SK-N-SH (cell line): ENCODE measurements at regions not wholly inside any gene's neighbourhood (a gene's known extent, or its start where the extent isn't known, plus 50 kb on each side); places are given as distances from the start of the nearest gene placed in this dataset.

Experiments
- CTCF ChIA-PET: fragments of 300-600, 350-600 bp; formaldehyde crosslinking; extraction: SDS; loops from one replicate; lab custom pipeline; 2021; lab: Yijun Ruan, JAX
- POLR2A ChIA-PET: fragments of 350-600 bp; sonication (Branson Sonifier 250); formaldehyde crosslinking; extraction: SDS; loops from one replicate; lab custom pipeline; 2020; ENCODE audit warnings: antibody characterized with exemption, inconsistent platforms; lab: Yijun Ruan, JAX
- DNase-seq: peaks from one replicate; pipeline ENCODE4 v3.0.0; 2012
- H2AFZ ChIP-seq: fragments of 200-600 bp; sonication (generic); 2 replicates; pipeline ENCODE4 v1.8.1; 2016; ENCODE audit warnings: antibody characterized with exemption, mild to moderate bottlenecking, low read depth
- H3F3A ChIP-seq: fragments of 200-600 bp; sonication (generic); replicated peaks from 2 replicates; pipeline ENCODE3; 2016; ENCODE audit warnings: antibody characterized with exemption, mild to moderate bottlenecking; ENCODE audit not compliant: insufficient read depth
- H3K27ac ChIP-seq, 2 experiments: fragments of 200-500 bp in 1 of 2; fragments of 200-600 bp in 1 of 2; sonication (Bioruptor generic) in 1 of 2; sonication (generic), shearing (Covaris generic) in 1 of 2; 2 replicates each; pipeline versions ENCODE4 v1.5.1 to v1.6.1; 2014 to 2016; ENCODE audit warnings: low read depth in 2 of 2, inconsistent platforms in 1 of 2, low read length in 1 of 2, mild to moderate bottlenecking in 1 of 2, mixed read lengths in 1 of 2
- H3K27me3 ChIP-seq: fragments of 200-600 bp; sonication (generic), shearing (Covaris generic); 2 replicates; pipeline ENCODE4 v1.6.1; 2016; ENCODE audit warnings: mixed run types; ENCODE audit not compliant: insufficient read depth
- H3K36me3 ChIP-seq, 2 experiments: fragments of 200-500 bp in 1 of 2; fragments of 200-600 bp in 1 of 2; sonication (Bioruptor generic) in 1 of 2; sonication (generic) in 1 of 2; replicated peaks in 1 of 2; 2 replicates each; pipeline versions ENCODE3 to v1.5.1; 2014 to 2016; ENCODE audit warnings: low read length in 1 of 2, mild to moderate bottlenecking in 1 of 2; ENCODE audit not compliant: insufficient read depth in 2 of 2, control insufficient read depth in 1 of 2
- H3K4me1 ChIP-seq, 2 experiments: fragments of 200-500 bp in 1 of 2; fragments of 200-600 bp in 1 of 2; sonication (Bioruptor generic) in 1 of 2; sonication (generic), shearing (Covaris generic) in 1 of 2; 2 replicates each; pipeline versions ENCODE4 v1.5.1 to v1.6.1; 2014 to 2016; ENCODE audit warnings: low read depth in 1 of 2, low read length in 1 of 2, mixed run types in 1 of 2; ENCODE audit not compliant: insufficient read depth in 2 of 2, control insufficient read depth in 1 of 2
- H3K4me2 ChIP-seq: fragments of 200-600 bp; sonication (generic), shearing (Covaris generic); 2 replicates; pipeline ENCODE4 v1.6.1; 2017; ENCODE audit warnings: mixed run types
- H3K4me3 ChIP-seq, 2 experiments: fragments of 200-500 bp in 1 of 2; fragments of 200-600 bp in 1 of 2; sonication (Bioruptor generic) in 1 of 2; sonication (generic), shearing (Covaris generic) in 1 of 2; 2 replicates each; pipeline versions ENCODE4 v1.5.1 to v1.8.1; 2014 to 2016; ENCODE audit warnings: low read depth in 2 of 2, inconsistent platforms in 1 of 2, low read length in 1 of 2, mild to moderate bottlenecking in 1 of 2, mixed read lengths in 1 of 2, moderate library complexity in 1 of 2
- H3K79me2 ChIP-seq: fragments of 200-600 bp; sonication (generic); 2 replicates; pipeline ENCODE4 v1.8.1; 2017; ENCODE audit warnings: mild to moderate bottlenecking; ENCODE audit not compliant: insufficient read depth
- H3K9ac ChIP-seq: fragments of 200-600 bp; sonication (generic); 2 replicates; pipeline ENCODE4 v1.6.1; 2017; ENCODE audit warnings: mixed run types
- H3K9me2 ChIP-seq: fragments of 200-600 bp; sonication (generic); 2 replicates; pipeline ENCODE4 v1.6.1; 2017; ENCODE audit warnings: mixed run types
- H3K9me3 ChIP-seq: fragments of 200-600 bp; sonication (generic); 2 replicates; pipeline ENCODE4 v1.6.1; 2017; ENCODE audit warnings: mixed run types, mild to moderate bottlenecking, moderate library complexity
- H4K20me1 ChIP-seq: fragments of 200-600 bp; sonication (generic); 2 replicates; pipeline ENCODE4 v1.6.1; 2017; ENCODE audit warnings: mild to moderate bottlenecking, mixed run types; ENCODE audit not compliant: insufficient read depth
- CHD2 ChIP-seq: fragments of 150-350 bp; IDR thresholded peaks from 2 replicates; pipeline ENCODE4 v1.6.1; 2018; ENCODE audit warnings: low read length; ENCODE audit not compliant: partially characterized antibody
- ELF1 ChIP-seq: IDR thresholded peaks from 2 replicates; pipeline ENCODE4 v1.4.0; 2012
- EP300 ChIP-seq, 2 experiments: IDR thresholded peaks; 2 replicates each; pipeline versions ENCODE4 v1.4.0 to v1.6.1; 2012; ENCODE audit warnings: borderline replicate concordance in 1 of 2, low read depth in 1 of 2, low read length in 1 of 2
- FOSL2 ChIP-seq: IDR thresholded peaks from 2 replicates; pipeline ENCODE4 v1.4.0; 2012; ENCODE audit warnings: low read depth, mild to moderate bottlenecking, moderate library complexity, borderline replicate concordance
- GABPA ChIP-seq: IDR thresholded peaks from 2 replicates; pipeline ENCODE4 v1.4.0; 2012; ENCODE audit warnings: low read depth, mild to moderate bottlenecking
- GATA2 ChIP-seq: sonication (generic); formaldehyde crosslinking; IDR thresholded peaks from 2 replicates; pipeline ENCODE4 v1.5.0; 2020; ENCODE audit warnings: mild to moderate bottlenecking, missing genetic modification reagents
- MXI1 ChIP-seq: IDR thresholded peaks from 2 replicates; pipeline ENCODE4 v1.6.1; 2012; ENCODE audit warnings: mild to moderate bottlenecking, low read depth, low read length, improper control_type of control experiment
- NRF1 ChIP-seq: IDR thresholded peaks from 2 replicates; pipeline ENCODE4 v1.6.1; 2012; ENCODE audit warnings: low read depth, mild to moderate bottlenecking, low read length
- POLR2AphosphoS5 ChIP-seq: IDR thresholded peaks from 2 replicates; pipeline ENCODE4 v1.6.1; 2012; ENCODE audit warnings: low read depth, low read length
- SIN3A ChIP-seq: IDR thresholded peaks from 2 replicates; pipeline ENCODE4 v1.6.1; 2012; ENCODE audit warnings: low read depth, mild to moderate bottlenecking, low read length, moderate library complexity, borderline replicate concordance
- TCF12 ChIP-seq: IDR thresholded peaks from 2 replicates; pipeline ENCODE4 v1.4.0; 2012
- WGBS: methylation state at CpG from one replicate; pipeline ENCODE4 v1.1.6; 2017; ENCODE audit warnings: low lambda C conversion rate; 5-methylcytosine and 5-hydroxymethylcytosine counted together
- TF ChIP-seq, protein P1 (sequence below): IDR thresholded peaks from 2 replicates; pipeline ENCODE4 v1.4.0; 2012; ENCODE audit warnings: low read depth, borderline replicate concordance
- TF ChIP-seq, protein P2 (sequence below): IDR thresholded peaks from 2 replicates; pipeline ENCODE4 v1.4.0; 2012; ENCODE audit warnings: low read depth, borderline replicate concordance
- TF ChIP-seq, protein P3 (sequence below): fragments of 200-600 bp; sonication (generic); IDR thresholded peaks from 2 replicates; pipeline ENCODE4 v1.6.1; 2017; ENCODE audit warnings: antibody characterized with exemption, mild to moderate bottlenecking, moderate library complexity

DNA sequence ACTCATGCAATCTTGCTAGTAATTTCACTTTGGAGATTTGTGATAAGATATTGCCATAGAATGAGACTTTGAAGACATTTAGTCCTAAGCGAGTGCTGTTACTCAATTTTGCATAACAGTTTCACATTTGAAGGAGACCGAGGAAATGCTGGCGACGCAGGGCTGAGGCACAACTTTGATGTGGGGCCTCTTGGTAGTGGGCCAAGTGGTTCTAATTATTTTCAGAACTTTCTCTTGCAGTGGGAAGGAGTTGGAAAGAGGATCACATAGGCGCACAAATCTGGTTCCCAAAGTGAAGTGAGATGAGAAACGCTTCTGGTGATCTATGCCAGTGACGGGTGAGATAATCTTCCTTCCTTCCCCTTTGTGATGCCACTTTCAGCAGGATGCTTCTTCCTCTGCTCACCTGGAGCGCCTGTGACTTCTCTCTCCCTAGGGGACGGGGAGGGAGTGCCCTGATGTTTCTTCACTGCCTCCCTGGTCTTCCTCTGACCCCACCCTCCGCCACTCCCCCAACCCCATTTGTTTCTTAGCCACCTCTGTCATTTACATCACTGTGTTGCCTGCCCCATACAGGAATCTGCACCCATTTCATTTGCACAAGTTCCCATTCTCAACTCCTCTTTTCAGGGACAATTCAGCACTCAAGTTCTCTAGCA, 138.9 kb upstream of the MID1 start:
- Histone ChIP-seq H3K79me2 (no peaks in the 10 kb centered on the region), H3F3A (no peaks in the 10 kb centered on the region), H3K27ac (no peak overlapping the region), H3K27me3 (no peaks in the 10 kb centered on the region), H2AFZ (no peak overlapping the region), H4K20me1 (no peaks in the 10 kb centered on the region), H3K4me2 (no peak overlapping the region), H3K4me1 (peaks cover 4 to 10% of the 10 kb centered on the region in 2 experiments; a peak in 2 of 4 replicates), H3K9me3 (no peaks in the 10 kb centered on the region), H3K4me3 (no peak overlapping the region), H3K9me2 (no peaks in the 10 kb centered on the region), H3K9ac (no peak overlapping the region), H3K36me3 (no peaks in the 10 kb centered on the region)
- ChIA-PET CTCF (interaction anchor here (3.3 kb wide), 1 partner anchor 569 kb away, joined by 7 read pairs; no protein-coding TSS in a partner anchor), POLR2A (no interaction called here)
- no peak for DNase-seq
- TF ChIP-seq TCF12 = no peak
- TF ChIP-seq GABPA = no peak
- TF ChIP-seq, protein P1, sequence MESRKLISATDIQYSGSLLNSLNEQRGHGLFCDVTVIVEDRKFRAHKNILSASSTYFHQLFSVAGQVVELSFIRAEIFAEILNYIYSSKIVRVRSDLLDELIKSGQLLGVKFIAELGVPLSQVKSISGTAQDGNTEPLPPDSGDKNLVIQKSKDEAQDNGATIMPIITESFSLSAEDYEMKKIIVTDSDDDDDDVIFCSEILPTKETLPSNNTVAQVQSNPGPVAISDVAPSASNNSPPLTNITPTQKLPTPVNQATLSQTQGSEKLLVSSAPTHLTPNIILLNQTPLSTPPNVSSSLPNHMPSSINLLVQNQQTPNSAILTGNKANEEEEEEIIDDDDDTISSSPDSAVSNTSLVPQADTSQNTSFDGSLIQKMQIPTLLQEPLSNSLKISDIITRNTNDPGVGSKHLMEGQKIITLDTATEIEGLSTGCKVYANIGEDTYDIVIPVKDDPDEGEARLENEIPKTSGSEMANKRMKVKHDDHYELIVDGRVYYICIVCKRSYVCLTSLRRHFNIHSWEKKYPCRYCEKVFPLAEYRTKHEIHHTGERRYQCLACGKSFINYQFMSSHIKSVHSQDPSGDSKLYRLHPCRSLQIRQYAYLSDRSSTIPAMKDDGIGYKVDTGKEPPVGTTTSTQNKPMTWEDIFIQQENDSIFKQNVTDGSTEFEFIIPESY = no peak
- no peak for TF ChIP-seq POLR2AphosphoS5
- TF ChIP-seq ELF1 = no peak
- TF ChIP-seq, protein P2, sequence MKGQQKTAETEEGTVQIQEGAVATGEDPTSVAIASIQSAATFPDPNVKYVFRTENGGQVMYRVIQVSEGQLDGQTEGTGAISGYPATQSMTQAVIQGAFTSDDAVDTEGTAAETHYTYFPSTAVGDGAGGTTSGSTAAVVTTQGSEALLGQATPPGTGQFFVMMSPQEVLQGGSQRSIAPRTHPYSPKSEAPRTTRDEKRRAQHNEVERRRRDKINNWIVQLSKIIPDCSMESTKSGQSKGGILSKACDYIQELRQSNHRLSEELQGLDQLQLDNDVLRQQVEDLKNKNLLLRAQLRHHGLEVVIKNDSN = no peak
- TF ChIP-seq GATA2 (CRISPR knock-in tag) = no peak
- TF ChIP-seq EP300 (IDR thresholded peaks at IDR 0.05; ENCODE audit: borderline replicate concordance in 1 of 2, low read depth in 1 of 2, low read length in 1 of 2) = no peak
- no peak for TF ChIP-seq FOSL2
- TF ChIP-seq CHD2 = no peak
- no peak for TF ChIP-seq SIN3A
- no peak for TF ChIP-seq NRF1
- TF ChIP-seq, protein P3, sequence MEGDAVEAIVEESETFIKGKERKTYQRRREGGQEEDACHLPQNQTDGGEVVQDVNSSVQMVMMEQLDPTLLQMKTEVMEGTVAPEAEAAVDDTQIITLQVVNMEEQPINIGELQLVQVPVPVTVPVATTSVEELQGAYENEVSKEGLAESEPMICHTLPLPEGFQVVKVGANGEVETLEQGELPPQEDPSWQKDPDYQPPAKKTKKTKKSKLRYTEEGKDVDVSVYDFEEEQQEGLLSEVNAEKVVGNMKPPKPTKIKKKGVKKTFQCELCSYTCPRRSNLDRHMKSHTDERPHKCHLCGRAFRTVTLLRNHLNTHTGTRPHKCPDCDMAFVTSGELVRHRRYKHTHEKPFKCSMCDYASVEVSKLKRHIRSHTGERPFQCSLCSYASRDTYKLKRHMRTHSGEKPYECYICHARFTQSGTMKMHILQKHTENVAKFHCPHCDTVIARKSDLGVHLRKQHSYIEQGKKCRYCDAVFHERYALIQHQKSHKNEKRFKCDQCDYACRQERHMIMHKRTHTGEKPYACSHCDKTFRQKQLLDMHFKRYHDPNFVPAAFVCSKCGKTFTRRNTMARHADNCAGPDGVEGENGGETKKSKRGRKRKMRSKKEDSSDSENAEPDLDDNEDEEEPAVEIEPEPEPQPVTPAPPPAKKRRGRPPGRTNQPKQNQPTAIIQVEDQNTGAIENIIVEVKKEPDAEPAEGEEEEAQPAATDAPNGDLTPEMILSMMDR = no peak
- TF ChIP-seq MXI1 = no peak
- 55% methylated on average over 10 of the region's 10 CpGs for WGBS
